ENCODE measurements at regions not wholly inside any gene's neighbourhood (a gene's known extent, or its start where the extent isn't known, plus 50 kb on each side); places are given as distances from the start of the nearest gene placed in this dataset.
"Not testable (repeated sequence)": the region's sequence is repeated elsewhere in the genome, so short reads cannot be mapped to it uniquely, and the experiment has no call there.

- not testable (repeated sequence) for DNase-seq
Measured at GRCh38 chr3:154810017-154810416, 270.1 kb upstream of the MME start.

DNA sequence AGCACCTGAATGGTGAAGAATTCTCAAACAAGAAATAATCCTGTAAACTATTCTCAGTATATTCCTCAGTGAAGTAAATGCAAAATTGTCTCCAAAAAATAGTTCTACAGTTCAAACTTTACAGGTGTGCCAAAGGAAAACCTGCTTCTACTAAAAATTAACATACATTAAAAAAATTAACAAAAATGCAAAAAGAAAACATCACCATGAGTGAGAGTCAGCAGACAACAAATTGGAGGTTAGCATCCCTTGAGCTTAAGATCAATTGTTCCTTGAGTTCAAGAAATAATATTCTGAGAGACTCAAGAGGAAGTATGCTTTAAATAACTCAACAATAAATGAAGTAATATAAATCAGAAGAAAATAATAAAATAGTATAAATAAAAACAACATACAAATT lies 278.4 kb upstream of the MME start:
- no peak for DNase-seq

GRCh38 chr3:154799800-154800199 lies 280.3 kb upstream of the MME start:
- no peak for DNase-seq

GRCh38 chr3:154795582-154795981 lies 284.5 kb upstream of the MME start:
- no peak for DNase-seq

DNA sequence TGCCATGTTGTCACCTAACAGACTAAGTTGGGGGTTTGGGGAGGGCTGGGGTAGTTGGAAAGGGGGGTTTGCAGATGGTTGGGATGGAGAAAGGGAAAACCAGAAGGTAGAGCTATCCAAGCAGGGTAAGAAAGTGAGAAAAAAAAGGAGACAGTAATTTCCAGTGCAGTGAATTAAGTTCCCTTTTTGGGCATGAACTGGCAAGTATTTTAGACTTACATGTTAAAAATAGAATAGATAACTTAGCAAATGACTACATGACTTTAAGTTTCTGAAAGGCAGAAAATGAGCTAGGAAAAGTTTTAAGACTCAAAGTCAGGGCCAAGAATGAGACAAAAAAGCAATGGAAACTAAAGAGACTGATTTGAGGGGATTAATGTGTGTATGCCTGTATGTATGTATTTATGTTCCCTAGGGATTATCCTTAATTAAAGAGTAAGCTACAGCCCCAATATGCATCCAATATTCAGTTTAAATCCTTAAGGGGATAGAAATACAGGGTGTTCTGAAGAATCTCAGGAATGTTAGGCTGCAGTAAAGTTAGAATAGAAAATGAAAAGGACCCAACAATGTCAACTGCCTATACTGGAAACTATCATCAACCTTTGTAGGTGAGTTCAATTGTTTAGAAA lies 285.2 kb upstream of the MME start:
- no peak for DNase-seq

- DNase-seq, result no peak
Measured at GRCh38 chr3:154794391-154794790, 285.7 kb upstream of the MME start.

DNA sequence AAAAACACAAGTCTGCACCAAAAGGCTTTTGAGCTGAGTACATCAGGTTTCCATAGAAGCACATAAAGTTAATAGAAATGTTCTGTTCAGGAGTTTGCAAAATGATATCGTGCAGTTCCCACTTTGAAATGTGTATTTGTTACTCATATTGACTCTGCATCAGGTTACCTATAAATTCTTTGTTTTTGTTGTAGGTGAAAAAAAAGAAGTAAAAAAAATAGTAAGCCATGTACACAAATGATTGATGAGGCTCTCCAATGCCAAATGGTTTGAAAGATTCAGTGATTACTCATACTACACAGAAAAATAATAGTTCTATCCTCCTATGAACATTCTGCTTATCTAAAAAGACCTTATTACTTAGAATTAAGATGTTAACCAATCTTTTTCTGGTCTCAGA lies 287.3 kb upstream of the MME start:
- peak; percentile 59 for DNase-seq

DNA sequence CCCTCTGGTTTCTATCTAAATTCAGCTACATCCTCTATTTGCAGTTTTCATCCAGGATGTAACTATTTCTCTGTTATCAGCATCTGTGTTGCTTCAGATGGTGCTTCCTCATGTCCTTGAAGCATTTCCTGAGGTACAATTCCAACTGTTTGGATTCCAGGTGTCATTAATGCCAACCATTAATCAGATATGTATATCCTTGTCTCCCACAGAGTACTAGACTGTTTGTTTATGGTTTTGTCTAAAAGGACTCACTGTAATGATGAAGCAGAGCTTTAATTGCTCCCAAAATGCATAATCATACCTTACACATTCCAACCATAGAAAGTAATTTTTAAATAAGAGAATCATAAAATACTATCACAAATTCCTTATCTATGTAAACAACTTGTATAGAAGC lies 288.5 kb upstream of the MME start:
- no peak for DNase-seq

DNA sequence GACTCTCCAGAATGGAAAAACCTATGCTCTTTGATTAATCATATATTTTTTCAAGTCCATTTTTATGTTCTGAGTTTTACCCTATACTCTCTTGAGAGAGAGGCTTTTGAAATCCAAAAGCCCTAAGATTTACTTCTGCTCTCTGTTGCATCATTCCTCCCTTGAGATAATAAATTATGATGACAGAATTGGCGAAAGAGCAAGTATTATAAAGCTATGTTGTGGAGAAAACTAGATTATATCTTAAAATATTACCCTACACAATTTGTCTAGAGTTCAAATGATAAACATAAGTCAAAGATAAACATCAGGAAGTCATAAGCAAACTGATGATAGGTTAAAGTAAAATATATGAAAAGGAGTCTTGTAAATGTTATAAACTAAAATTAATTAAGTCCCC lies 293.4 kb upstream of the MME start:
- no peak for DNase-seq

DNA sequence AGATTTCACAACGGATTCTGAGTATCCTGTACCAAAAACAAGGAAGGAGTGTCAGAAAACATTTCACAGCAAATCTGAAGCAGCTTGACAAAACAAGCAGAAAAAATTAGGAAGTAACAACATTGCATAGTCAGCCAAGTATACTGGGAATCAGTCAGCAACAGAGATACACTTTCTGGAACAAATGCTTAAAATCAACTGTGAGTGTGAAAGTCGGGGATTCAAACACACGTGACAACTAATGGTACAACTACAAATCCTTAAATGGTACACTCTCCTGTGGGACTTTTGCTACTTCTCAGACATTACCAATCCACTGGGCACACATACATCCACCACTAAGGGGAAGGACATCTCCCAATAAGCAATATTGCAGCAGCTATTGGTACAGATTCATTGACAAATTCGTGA lies 296.6 kb upstream of the MME start:
- no peak for DNase-seq

- no peak for DNase-seq
Measured at GRCh38 chr3:154783061-154783460, 297.1 kb upstream of the MME start.

- no peak for DNase-seq
Measured at GRCh38 chr3:154782151-154782550, 298.0 kb upstream of the MME start.

- no peak for DNase-seq
Measured at GRCh38 chr3:154781595-154781994, 298.5 kb upstream of the MME start.

- no peak for DNase-seq
Measured at GRCh38 chr3:154780263-154780662, 299.9 kb upstream of the MME start.

DNA sequence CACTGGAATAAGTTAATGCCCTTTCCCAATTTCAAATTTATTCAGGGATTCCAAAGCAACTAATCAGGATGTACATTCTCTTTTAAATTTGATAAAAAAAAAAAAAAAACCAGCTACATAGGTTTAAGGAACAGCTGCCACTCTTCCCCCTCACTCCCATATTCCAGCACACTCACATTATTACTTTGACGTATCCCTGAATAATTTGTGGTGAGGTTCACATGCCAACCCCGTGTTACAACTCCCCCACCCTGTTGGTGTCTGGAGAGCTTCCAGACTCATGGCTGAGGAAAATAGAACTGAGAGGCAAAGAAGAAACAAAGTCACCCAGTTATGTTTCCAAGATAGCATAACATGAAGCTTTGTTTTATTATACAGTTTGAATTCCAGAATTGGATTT lies 300.5 kb upstream of the MME start:
- no peak for DNase-seq

DNA sequence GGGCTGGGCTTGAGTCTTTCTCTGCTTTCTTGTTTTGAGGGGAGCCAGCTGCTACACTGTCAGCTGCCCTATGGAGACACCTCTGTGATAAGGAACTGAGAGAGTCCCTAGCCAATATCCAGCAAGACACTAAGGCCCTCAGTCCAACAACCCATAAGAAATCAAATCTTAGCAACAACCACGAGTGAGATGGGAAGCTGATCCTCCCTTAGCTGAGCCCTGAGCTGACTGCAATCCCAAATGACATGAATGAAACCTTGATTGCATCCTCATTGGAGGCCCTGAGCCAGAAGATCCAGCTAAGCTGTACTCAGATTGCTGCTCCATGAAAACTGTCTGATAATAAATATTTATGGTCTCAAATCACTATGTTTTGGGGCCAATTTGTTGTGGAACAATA lies 302.1 kb upstream of the MME start:
- DNase-seq, result no peak

DNA sequence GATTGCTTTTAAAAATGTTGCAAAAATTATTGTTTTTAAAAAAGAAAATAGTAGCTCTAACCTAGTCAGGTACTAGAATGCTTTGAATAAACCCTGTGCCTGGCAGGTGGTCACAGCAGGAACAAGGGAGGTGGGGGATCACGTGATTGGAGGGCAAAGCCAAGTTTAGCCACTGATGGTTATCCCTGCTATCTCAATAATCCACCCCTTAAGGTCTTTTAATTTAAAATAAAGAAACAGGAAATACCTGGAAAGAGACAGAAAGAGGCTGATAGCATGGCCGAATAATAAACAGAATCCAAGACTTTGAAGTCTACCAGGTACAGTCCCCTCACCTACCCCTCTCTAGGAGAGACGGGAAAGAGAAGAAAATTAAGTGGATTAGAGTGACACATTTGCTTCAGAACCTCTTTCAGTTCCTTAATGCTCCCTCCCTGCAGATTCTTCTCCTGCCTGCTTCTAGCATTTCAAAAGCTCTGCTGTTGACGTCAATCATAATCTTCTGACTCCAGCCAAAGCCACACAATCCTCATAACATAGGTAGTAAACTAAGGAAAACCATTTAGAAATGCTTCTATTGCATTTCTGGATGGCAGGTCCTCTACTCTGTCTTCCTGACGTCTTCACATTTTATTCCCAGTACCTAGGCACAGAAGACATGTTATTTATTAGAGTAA lies 303.4 kb upstream of the MME start:
- no peak for DNase-seq

- no peak for DNase-seq
Measured at GRCh38 chr3:154775821-154776548, 304.1 kb upstream of the MME start.

DNA sequence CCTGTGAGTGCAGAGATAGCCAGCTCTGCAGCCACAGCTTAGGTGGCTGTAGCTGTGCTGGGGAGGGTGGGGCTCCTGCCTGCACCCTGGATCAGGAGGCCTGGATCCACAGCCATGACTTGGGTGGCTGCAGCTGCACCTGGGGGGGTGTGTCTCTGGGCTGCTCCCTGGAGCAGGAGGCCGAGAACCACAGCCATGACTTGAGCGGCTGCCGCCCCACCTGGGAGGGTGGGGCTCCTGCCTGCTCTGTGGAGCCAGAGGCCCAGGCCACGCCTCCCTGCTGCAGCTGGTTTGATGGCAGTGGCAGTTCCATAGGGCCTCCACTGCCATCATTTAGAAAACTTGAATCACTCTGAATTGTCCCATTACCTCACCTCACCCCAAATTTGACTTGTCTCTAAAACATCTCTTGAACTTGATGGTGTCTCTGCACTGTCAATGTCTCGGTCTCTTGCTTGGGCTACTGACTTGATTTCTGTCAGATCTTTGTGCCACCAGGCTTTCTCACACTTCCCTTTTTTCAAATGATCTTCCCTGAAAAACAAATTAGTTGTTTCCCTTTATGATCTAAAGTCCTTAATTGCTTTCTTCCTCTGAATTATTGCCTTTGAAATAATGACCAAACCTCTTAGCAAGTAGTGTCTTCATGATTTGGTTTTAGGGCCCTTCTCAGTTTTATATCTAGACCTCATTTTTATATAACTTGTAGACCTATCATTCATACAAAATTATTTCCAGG lies 313.2 kb upstream of the MME start:
- no peak for DNase-seq

- DNase-seq, result no peak
Measured at GRCh38 chr3:154764856-154765640, 315.1 kb upstream of the MME start.

GRCh38 chr3:154762486-154762885 lies 317.6 kb upstream of the MME start:
- no peak for DNase-seq

GRCh38 chr3:154759966-154760365 lies 320.2 kb upstream of the MME start:
- DNase-seq, result no peak
